ENCODE measurements at regions not wholly inside any gene's neighbourhood (a gene's known extent, or its start where the extent isn't known, plus 50 kb on each side); places are given as distances from the start of the nearest gene placed in this dataset.

- no peak overlapping the region for H3K23ac ChIP-seq (ENCODE audit: low read length)
- H2AFZ ChIP-seq (ENCODE audit: insufficient read depth, low read length, poor library complexity), result no peak overlapping the region
- H4K91ac ChIP-seq (ENCODE audit: low read depth, low read length), result no peak overlapping the region
- H2BK120ac ChIP-seq (ENCODE audit: insufficient read depth, low read length, poor library complexity), result no peak overlapping the region
- H3K27me3 ChIP-seq (ENCODE audit: insufficient read depth, low read length), result no peaks in the 10 kb centered on the region
- H2AK5ac ChIP-seq (ENCODE audit: low read length), result no peak overlapping the region
- H3K27ac ChIP-seq (ENCODE audit: low read depth, low read length), result no peak overlapping the region
- H3K4me1 ChIP-seq (ENCODE audit: control insufficient read depth in 1 of 2, insufficient read depth in 2 of 2, low read length in 2 of 2), result peaks cover 2 to 6% of the 10 kb centered on the region in 2 experiments
- no peak overlapping the region for H3K14ac ChIP-seq (ENCODE audit: low read length)
- H3K36me3 ChIP-seq (ENCODE audit: control insufficient read depth in 1 of 2, insufficient read depth in 2 of 2, low read length in 2 of 2), result peaks cover 0 to 2% of the 10 kb centered on the region in 2 experiments
- no peak overlapping the region for H3K9ac ChIP-seq (ENCODE audit: low read length)
- no peak overlapping the region for H3K4me2 ChIP-seq (ENCODE audit: low read length)
- no peak for DNase-seq
- no peak overlapping the region for H4K8ac ChIP-seq (ENCODE audit: low read depth, low read length)
- H3K4me3 ChIP-seq (ENCODE audit: low read depth, low read length), result no peak overlapping the region
- WGBS (ENCODE audit: extremely low coverage, insufficient coverage, insufficient read length), result no CpG with 5 or more reads among the region's 3 CpGs
- no peaks in the 10 kb centered on the region for H3K9me3 ChIP-seq (ENCODE audit: insufficient read depth, low read depth, low read length)
- no peak overlapping the region for H2BK12ac ChIP-seq (ENCODE audit: low read length)
- no peaks in the 10 kb centered on the region for H3K79me1 ChIP-seq (ENCODE audit: low read length)
- no peak overlapping the region for H3K4ac ChIP-seq (ENCODE audit: low read depth, low read length)
- H2BK5ac ChIP-seq (ENCODE audit: low read depth, low read length, poor library complexity), result no peak overlapping the region
- no peak overlapping the region for H3K18ac ChIP-seq (ENCODE audit: low read length)
- H4K12ac ChIP-seq (ENCODE audit: low read depth, low read length), result no peak overlapping the region
- H3K79me2 ChIP-seq (ENCODE audit: control insufficient read depth, insufficient read depth, low read length, poor library complexity), result no peaks in the 10 kb centered on the region
Measured at GRCh38 chr3:31057891-31058290, 163.4 kb upstream of the GADL1 start.

- Histone ChIP-seq H3K4me3 (ENCODE audit: low read depth, low read length) (no peak overlapping the region), H3K9me3 (ENCODE audit: insufficient read depth, low read depth, low read length) (no peaks in the 10 kb centered on the region), H3K4me2 (ENCODE audit: low read length) (no peak overlapping the region), H3K9ac (ENCODE audit: low read length) (no peak overlapping the region), H2BK120ac (ENCODE audit: insufficient read depth, low read length, poor library complexity) (no peak overlapping the region), H3K4me1 (ENCODE audit: control insufficient read depth in 1 of 2, insufficient read depth in 2 of 2, low read length in 2 of 2) (peaks cover 0 to 12% of the 10 kb centered on the region in 2 experiments), H2AFZ (ENCODE audit: insufficient read depth, low read length, poor library complexity) (no peak overlapping the region), H3K27me3 (ENCODE audit: insufficient read depth, low read length) (no peaks in the 10 kb centered on the region), H3K79me2 (ENCODE audit: control insufficient read depth, insufficient read depth, low read length, poor library complexity) (no peaks in the 10 kb centered on the region), H4K12ac (ENCODE audit: low read depth, low read length) (no peak overlapping the region), H3K14ac (ENCODE audit: low read length) (no peak overlapping the region), H3K4ac (ENCODE audit: low read depth, low read length) (no peak overlapping the region), H2BK5ac (ENCODE audit: low read depth, low read length, poor library complexity) (no peak overlapping the region), H3K23ac (ENCODE audit: low read length) (no peak overlapping the region), H4K91ac (ENCODE audit: low read depth, low read length) (no peak overlapping the region), H3K18ac (ENCODE audit: low read length) (no peak overlapping the region), H2BK12ac (ENCODE audit: low read length) (no peak overlapping the region), H3K27ac (ENCODE audit: low read depth, low read length) (no peak overlapping the region), H3K79me1 (ENCODE audit: low read length) (peaks cover 7% of the 10 kb centered on the region), H4K8ac (ENCODE audit: low read depth, low read length) (no peak overlapping the region), H3K36me3 (ENCODE audit: control insufficient read depth in 1 of 2, insufficient read depth in 2 of 2, low read length in 2 of 2) (no peaks in the 10 kb centered on the region), H2AK5ac (ENCODE audit: low read length) (no peak overlapping the region)
- peak in 1 of 2 donors; percentile 47 for DNase-seq
Measured at GRCh38 chr3:31064021-31064420, 169.6 kb upstream of the GADL1 start.

DNA sequence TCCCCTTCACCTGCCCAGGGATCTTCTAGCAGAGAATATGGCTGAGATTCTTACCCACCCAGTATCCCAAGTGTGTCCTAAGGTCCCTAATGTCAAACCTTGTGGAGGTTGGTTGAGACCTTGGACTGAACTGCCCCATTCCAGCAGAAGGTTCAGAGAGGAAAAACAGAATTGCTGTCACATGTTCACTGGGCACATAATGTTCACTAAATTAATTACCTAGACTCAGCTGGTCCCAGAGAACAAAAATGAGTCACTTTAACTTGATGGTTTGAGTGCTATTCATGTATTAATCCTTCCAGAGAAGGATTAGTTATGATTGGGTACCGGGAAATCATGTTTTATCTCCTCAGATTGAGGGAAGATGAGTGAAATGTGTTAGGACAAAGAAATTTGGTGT is 171.3 kb upstream of the GADL1 start:
- Histone ChIP-seq H3K4me3 (ENCODE audit: low read depth, low read length) (no peak overlapping the region), H3K4me1 (ENCODE audit: control insufficient read depth in 1 of 2, insufficient read depth in 2 of 2, low read length in 2 of 2) (peaks cover 0 to 12% of the 10 kb centered on the region in 2 experiments), H4K12ac (ENCODE audit: low read depth, low read length) (no peak overlapping the region), H2BK12ac (ENCODE audit: low read length) (peak overlapping the region; percentile 94), H4K8ac (ENCODE audit: low read depth, low read length) (no peak overlapping the region), H3K14ac (ENCODE audit: low read length) (peak overlapping the region; percentile 87), H3K18ac (ENCODE audit: low read length) (peak overlapping the region; percentile 71), H3K9me3 (ENCODE audit: insufficient read depth, low read depth, low read length) (no peaks in the 10 kb centered on the region), H3K27me3 (ENCODE audit: insufficient read depth, low read length) (no peaks in the 10 kb centered on the region), H2BK5ac (ENCODE audit: low read depth, low read length, poor library complexity) (peak overlapping the region; percentile 76), H3K27ac (ENCODE audit: low read depth, low read length) (no peak overlapping the region), H2BK120ac (ENCODE audit: insufficient read depth, low read length, poor library complexity) (peak overlapping the region; percentile 86), H3K9ac (ENCODE audit: low read length) (no peak overlapping the region), H2AK5ac (ENCODE audit: low read length) (peak overlapping the region; percentile 98), H3K4me2 (ENCODE audit: low read length) (no peak overlapping the region), H2AFZ (ENCODE audit: insufficient read depth, low read length, poor library complexity) (no peak overlapping the region), H3K23ac (ENCODE audit: low read length) (no peak overlapping the region), H3K36me3 (ENCODE audit: control insufficient read depth in 1 of 2, insufficient read depth in 2 of 2, low read length in 2 of 2) (no peaks in the 10 kb centered on the region), H4K91ac (ENCODE audit: low read depth, low read length) (peak overlapping the region; percentile 85), H3K79me1 (ENCODE audit: low read length) (peaks cover 7% of the 10 kb centered on the region), H3K79me2 (ENCODE audit: control insufficient read depth, insufficient read depth, low read length, poor library complexity) (no peaks in the 10 kb centered on the region), H3K4ac (ENCODE audit: low read depth, low read length) (peak overlapping the region; percentile 83)
- DNase-seq, result no peak
- no CpG with 5 or more reads among the region's 1 CpG for WGBS (ENCODE audit: extremely low coverage, insufficient coverage, insufficient read length)

- Histone ChIP-seq H2BK120ac (ENCODE audit: insufficient read depth, low read length, poor library complexity) (no peak overlapping the region), H3K14ac (ENCODE audit: low read length) (no peak overlapping the region), H2AFZ (ENCODE audit: insufficient read depth, low read length, poor library complexity) (no peak overlapping the region), H3K79me1 (ENCODE audit: low read length) (peaks cover 7% of the 10 kb centered on the region), H3K9ac (ENCODE audit: low read length) (no peak overlapping the region), H3K27me3 (ENCODE audit: insufficient read depth, low read length) (no peaks in the 10 kb centered on the region), H3K18ac (ENCODE audit: low read length) (no peak overlapping the region), H3K36me3 (ENCODE audit: control insufficient read depth in 1 of 2, insufficient read depth in 2 of 2, low read length in 2 of 2) (no peaks in the 10 kb centered on the region), H4K91ac (ENCODE audit: low read depth, low read length) (no peak overlapping the region), H3K4ac (ENCODE audit: low read depth, low read length) (no peak overlapping the region), H3K4me1 (ENCODE audit: control insufficient read depth in 1 of 2, insufficient read depth in 2 of 2, low read length in 2 of 2) (peaks cover 0 to 8% of the 10 kb centered on the region in 2 experiments), H3K9me3 (ENCODE audit: insufficient read depth, low read depth, low read length) (no peaks in the 10 kb centered on the region), H3K27ac (ENCODE audit: low read depth, low read length) (no peak overlapping the region), H2AK5ac (ENCODE audit: low read length) (no peak overlapping the region), H4K12ac (ENCODE audit: low read depth, low read length) (no peak overlapping the region), H3K4me2 (ENCODE audit: low read length) (no peak overlapping the region), H3K79me2 (ENCODE audit: control insufficient read depth, insufficient read depth, low read length, poor library complexity) (no peaks in the 10 kb centered on the region), H3K23ac (ENCODE audit: low read length) (no peak overlapping the region), H2BK12ac (ENCODE audit: low read length) (no peak overlapping the region), H2BK5ac (ENCODE audit: low read depth, low read length, poor library complexity) (no peak overlapping the region), H3K4me3 (ENCODE audit: low read depth, low read length) (no peak overlapping the region), H4K8ac (ENCODE audit: low read depth, low read length) (no peak overlapping the region)
- no CpG with 5 or more reads among the region's 5 CpGs for WGBS (ENCODE audit: extremely low coverage, insufficient coverage, insufficient read length)
- peak; percentile 87 to 97 for DNase-seq
Measured at GRCh38 chr3:31067004-31067403, 172.5 kb upstream of the GADL1 start.

Measured in trophoblast cell (in vitro differentiated cells and primary cell).